OCI-LY3 (cell line): ENCODE measurements at regions not wholly inside any gene's neighbourhood (a gene's known extent, or its start where the extent isn't known, plus 50 kb on each side); places are given as distances from the start of the nearest gene placed in this dataset.

ENCODE experiments used
- CTCF ChIP-seq: fragments of 200-600, 300-600 bp; sonication (generic); IDR thresholded peaks from 2 replicates; pipeline ENCODE4 v1.5.1; 2014; ENCODE audit warnings: antibody characterized with exemption, low read length, low read depth
- EZH2phosphoT487 ChIP-seq: fragments of 200-600 bp; shearing (Covaris generic); IDR thresholded peaks from 2 replicates; pipeline ENCODE4 v1.6.1; 2018; ENCODE audit warnings: antibody characterized with exemption, mixed run types, low read depth

- no peak for TF ChIP-seq CTCF
- TF ChIP-seq EZH2phosphoT487 = no peak
Measured at GRCh38 chr6:168736039-168736438, 295.1 kb downstream of the SMOC2 start.
